ENCODE measurements at regions not wholly inside any gene's neighbourhood (a gene's known extent, or its start where the extent isn't known, plus 50 kb on each side); places are given as distances from the start of the nearest gene placed in this dataset.
"Not testable (repeated sequence)": the region's sequence is repeated elsewhere in the genome, so short reads cannot be mapped to it uniquely, and the experiment has no call there.

DNA sequence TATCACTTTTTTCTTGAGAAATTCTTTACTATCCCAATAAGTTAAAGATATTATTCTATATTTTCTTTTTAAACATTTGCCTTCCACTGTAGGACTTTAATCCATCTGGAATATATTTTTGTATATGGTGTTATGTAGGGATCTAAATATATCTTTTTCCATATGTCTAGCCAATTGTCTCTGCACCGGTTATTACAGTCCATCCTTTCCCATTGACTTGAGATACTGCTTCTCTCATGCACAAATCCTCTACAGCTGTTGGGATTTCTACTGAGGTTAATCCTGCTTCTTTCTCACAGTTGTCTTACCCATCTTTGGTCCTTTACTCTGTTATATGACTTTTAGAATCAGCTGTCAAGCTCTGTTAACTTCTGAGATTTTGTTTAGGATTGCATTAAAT, 483.8 kb upstream of the CDH4 start:
- no peak for DNase-seq

- no peak for DNase-seq
Observed at GRCh38 chr20:60780388-60781025, 471.6 kb upstream of the CDH4 start.

- no peak for DNase-seq
Observed at GRCh38 chr20:60782959-60783625, 469.0 kb upstream of the CDH4 start.

DNA sequence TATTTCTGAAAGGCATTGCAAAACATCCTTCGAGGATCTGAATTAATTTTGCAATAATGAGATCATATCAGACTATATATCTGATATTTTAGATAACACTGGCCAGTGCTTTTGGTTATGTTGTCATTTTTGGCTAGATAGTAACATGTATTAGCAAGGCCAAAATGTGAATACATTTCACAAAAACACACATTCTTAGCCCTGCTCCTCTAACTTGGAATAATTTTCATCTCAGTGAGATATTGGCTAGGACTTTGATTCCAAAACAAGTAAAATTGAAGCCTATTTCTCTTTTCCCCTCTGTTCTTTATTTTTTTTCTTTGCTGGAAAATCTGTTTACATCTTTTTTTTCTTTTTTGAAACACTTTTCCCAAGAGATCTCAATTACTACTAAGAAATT, 466.8 kb upstream of the CDH4 start:
- DNase-seq = no peak

- DNase-seq = no peak
Observed at GRCh38 chr20:60785785-60786184, 466.3 kb upstream of the CDH4 start.

DNA sequence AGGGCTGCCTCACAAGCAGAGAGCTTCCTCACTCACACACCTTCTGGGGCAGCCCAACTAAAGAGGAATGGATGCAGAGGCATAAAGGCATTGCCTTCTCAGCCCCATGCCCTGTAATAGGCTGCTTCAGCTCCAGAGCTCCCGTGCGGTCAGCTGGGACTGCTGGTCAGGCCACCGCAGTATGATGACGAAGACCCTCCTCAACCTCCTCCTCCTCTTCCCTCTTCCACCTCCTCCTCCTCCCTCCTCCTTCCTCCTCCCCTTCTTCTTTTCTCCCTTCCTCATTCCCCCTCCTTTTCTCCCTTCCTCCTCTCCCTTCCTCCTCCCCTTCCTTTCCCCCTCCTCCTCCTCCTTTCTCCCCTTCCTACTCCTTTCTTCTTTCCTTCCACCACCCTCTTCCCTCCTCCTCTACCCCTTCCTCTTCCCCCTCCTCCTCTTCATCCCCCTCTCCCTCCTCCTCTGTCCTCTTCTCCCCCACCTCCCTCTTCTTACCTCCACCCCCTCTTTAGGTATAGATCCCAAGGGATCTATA, 465.3 kb upstream of the CDH4 start:
- DNase-seq = no peak

- DNase-seq = no peak
Observed at GRCh38 chr20:60787276-60787675, 464.8 kb upstream of the CDH4 start.

GRCh38 chr20:60788070-60788469, 464.0 kb upstream of the CDH4 start:
- DNase-seq = no peak

- no peak for DNase-seq
Observed at GRCh38 chr20:60789399-60789798, 462.7 kb upstream of the CDH4 start.

DNA sequence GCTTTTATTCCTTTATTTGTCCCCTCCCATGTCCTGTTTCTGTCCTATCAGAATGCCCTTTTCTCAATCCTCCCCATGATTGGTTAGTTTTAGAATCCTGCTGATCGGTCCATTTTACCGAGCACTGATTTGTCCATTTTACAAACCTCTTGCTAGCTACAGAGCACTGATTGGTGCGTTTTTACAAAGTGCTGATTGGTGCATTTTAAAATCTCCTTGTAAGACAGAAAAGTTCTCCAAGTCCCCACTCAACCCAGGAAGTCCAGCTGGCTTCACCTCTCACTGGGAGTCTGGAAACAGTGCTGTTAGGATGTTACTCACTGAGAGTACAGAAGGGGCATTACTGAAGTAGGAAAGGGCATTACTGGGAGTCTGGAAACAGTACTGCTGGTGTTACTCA, 461.7 kb upstream of the CDH4 start:
- not testable (repeated sequence) for DNase-seq

GRCh38 chr20:60791823-60792222, 460.2 kb upstream of the CDH4 start:
- no peak for DNase-seq

DNA sequence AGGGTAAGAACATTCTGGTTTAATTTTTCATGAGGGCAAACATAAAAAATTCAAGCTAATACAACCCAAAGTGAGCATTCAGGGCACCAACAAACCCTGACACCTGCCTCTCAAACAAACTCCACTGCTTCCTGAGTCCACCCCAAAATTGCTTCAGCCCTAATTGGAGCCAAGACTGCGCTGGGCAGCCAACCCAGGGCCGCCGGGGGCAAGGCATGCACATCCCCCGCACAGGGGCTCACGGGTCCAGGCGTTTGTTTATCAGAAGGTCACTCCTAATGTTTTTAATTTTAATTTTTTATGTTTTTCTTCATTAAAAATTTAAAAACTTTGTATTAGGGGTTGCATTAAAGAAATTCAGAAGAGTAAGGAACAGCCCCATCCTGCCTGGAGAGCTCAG, 459.1 kb upstream of the CDH4 start:
- no peak for DNase-seq

DNA sequence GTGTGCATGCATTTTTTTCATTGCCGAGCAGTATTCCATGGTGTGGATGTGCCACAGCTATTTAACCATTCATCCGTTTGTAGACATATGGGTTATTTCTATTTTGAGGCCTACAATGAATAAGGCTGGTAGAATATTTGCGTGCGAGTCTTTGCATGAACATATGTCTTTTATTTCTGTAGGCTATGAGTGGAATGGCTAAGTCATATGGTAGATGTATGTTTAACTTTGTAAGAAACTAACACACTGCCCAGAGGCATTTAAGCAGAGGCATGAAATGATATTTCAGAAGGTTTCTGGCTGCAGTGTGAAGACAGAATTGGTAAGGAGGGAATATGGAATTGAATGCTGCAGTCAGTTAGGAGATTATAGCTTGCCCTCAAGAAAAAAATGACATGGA, 457.4 kb upstream of the CDH4 start:
- DNase-seq = no peak

DNA sequence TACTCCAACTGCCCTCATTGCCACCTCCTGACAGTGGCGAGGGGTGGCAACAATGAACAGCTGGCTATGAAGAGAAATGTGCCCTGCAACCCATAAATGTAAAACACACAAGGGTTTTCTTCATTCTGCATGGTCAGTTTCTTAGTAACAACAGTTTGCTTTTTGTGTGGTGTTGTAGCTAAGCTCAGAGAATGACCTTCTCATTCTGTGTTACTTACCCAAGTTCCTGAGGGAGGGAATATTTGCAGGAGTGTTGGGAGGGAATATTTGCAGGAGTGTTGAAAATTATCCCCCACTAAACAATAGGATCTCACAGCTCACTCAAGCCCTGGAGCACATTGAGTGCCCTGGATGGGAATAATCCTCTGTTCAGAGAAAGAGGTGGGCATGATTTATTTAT, 456.4 kb upstream of the CDH4 start:
- no peak for DNase-seq

GRCh38 chr20:60800185-60800584, 451.9 kb upstream of the CDH4 start:
- DNase-seq = no peak

GRCh38 chr20:60802676-60803075, 449.4 kb upstream of the CDH4 start:
- DNase-seq = no peak

DNA sequence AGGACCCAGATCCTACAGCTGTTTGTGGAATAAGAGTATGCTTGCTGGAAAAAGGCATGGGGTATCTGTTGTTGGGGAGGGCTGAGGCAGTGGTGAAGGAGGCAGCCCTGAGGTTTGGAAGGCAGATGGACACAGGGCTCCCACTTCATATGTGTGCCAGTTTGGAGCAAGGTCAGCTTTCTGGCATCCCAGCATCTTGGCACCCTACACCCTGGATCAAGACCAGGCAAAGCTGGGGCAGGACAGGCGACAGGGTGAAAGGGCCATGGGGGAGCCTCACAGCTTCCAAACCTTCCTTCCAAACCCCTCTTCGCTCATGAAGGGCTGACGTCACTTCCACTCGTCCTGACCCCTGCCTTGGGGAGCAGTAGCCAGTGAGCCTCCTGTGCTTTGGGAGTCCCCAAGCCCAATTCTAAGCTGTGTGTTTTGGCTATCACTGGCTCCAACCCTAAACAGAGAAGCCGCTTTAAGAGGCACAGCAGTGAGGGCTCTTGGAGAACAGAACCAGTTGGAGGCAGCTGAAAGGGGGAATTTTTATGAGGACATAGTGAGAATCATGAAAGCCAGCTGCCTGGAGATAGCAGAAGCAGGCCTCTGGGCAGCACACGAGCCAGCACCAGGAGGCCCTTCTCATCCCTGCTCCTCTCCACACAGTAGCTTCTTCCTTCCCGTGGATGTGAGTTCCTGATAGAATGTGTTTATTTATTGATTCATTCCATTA, 448.6 kb upstream of the CDH4 start:
- no peak for DNase-seq

- DNase-seq = no peak
Observed at GRCh38 chr20:60804240-60804917, 447.7 kb upstream of the CDH4 start.

- DNase-seq = no peak
Observed at GRCh38 chr20:60804918-60805630, 447.0 kb upstream of the CDH4 start.

GRCh38 chr20:60806354-60806753, 445.7 kb upstream of the CDH4 start:
- no peak for DNase-seq

DNA sequence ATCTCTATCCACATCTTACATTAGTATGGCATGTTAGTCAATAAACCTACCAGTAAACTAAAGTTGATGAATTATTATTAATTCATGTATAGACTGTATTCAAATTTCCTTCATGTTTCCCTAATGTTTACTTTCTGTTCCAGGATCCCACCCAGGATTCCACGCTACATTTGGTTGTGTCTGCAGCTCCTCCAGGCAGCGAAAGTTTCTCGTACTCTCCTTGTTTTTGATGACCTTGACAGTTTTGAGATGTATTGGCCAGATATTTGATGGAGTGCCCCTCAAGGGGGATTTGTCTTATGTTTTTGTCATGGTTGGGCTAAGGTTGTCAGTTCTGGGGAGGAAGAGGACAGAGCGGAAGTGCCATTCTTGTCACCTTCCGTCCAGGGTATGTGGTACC, 445.2 kb upstream of the CDH4 start:
- DNase-seq = no peak

DNA sequence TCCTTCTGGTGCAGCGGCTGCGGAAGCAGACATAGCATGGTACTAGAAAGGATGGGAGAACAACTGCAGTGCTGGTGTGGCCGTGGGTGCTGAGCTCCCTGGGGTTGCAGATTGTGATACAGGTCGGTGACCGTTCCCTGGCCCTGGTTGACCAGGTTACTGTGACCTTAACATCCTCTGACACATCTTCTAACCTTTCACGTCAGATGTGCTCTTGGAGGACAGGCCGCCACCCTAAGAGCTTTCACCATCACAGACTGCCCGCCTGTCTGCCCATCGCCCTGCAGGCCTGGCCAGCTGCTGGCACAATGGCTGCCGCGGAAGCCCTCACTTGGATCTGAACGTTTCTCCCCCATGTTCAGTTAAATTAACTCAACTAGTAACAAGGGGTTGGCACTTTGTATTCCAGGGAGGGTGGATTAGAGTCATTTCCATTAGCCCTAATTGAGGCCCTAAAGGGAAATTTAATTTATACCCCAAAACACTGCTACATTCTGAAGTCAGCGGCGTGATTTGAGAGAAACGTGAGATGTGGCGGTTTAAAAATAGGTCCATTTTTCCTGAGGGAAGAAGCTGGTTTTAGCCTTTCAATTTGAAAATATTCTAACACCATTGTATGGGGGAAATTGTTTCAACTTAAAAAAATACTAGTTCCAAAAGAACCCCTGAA, 443.9 kb upstream of the CDH4 start:
- DNase-seq = no peak

Data from inflammatory macrophage (primary cell).